Motor neuron (in vitro differentiated cells): ENCODE measurements at regions not wholly inside any gene's neighbourhood (a gene's known extent, or its start where the extent isn't known, plus 50 kb on each side); places are given as distances from the start of the nearest gene placed in this dataset.
A peak's percentile ranks its signal among the peaks of the same experiment; 100 is the strongest.

ENCODE experiments used
- ATAC-seq, 8 experiments: fragments of 200-7000 bp; cut with Tn5 transposase; replicated peaks in 6 of 8; 2 replicates each; pipeline ENCODE4 v1.8.0; 2021; ENCODE audit warnings: mild to moderate bottlenecking in 8 of 8, moderate library complexity in 8 of 8
- H3K27ac ChIP-seq, 2 donors: fragments of 250-450 bp; sonication (Bioruptor Pico); 2 replicates each; pipeline ENCODE4 v1.9.0; 2021; ENCODE audit warnings: antibody characterized with exemption in 2 of 2, mild to moderate bottlenecking in 2 of 2, moderate library complexity in 1 of 2
- H3K4me1 ChIP-seq, 2 donors: fragments of 250-450 bp; sonication (Bioruptor Pico); replicated peaks in 1 of 2; 2 replicates each; pipeline ENCODE4 v1.6.1; 2021; ENCODE audit warnings: antibody characterized with exemption in 2 of 2, mild to moderate bottlenecking in 2 of 2, moderate library complexity in 1 of 2
- H3K4me3 ChIP-seq, 5 donors: fragments of 250-450 bp; sonication (Bioruptor Pico); 2 replicates each; pipeline ENCODE4 v1.9.0; 2021; ENCODE audit warnings: antibody characterized with exemption in 5 of 5, mild to moderate bottlenecking in 5 of 5, moderate library complexity in 4 of 5
- WGBS, 10 experiments: fragments of 450-650 bp; shearing (Covaris generic); methylation state at CpG; one replicate each; pipeline ENCODE4 v1.0.0; 2022; 5-methylcytosine and 5-hydroxymethylcytosine counted together
- in situ Hi-C, 9 experiments: fragments of 400-800 bp; cut with MboI; loops; one replicate each; pipeline ENCODE4 v1.15.0; 2021; ENCODE audit warnings: low sequenced_read_pairs in 9 of 9, low pct_unique_long_range_greater_than_20kb in 2 of 9; ENCODE audit not compliant: unreplicated experiment in 9 of 9

DNA sequence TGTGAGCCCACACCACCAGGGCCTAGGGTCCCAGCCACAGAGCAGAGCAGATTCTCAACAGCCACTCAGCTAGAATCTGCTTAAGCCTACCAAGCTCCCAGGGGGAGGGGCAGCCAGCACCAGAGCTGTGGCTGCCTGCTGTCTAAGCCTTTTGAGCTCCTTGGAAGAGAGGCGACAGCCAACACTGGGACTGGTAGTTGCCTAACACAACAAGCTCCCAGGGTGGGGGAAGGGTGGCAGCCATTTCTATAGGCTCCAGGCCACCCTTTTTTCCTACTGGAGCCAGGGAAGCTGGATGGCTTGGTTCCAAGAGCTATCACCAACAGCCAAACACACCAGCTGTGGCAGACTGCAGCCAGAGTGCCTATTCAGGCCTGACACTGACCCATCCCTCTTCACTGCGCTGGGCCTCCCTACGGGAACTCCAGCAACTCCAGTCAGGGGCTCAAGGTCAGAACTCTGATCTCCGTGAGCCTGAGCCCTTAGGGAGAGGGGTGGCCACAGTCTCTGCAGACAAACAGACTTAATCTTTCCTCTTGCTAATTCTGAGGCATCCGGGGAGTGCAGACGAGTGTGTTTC lies 1824.3 kb upstream of the CELF4 start:
- in situ Hi-C loops, result no loop called here
- WGBS, 10 experiments, result 20 to 83% (median 80%) methylated on average over 1 to 4 of the region's 6 CpGs; no CpG with 5 or more reads in 4 of the 10 experiments

DNA sequence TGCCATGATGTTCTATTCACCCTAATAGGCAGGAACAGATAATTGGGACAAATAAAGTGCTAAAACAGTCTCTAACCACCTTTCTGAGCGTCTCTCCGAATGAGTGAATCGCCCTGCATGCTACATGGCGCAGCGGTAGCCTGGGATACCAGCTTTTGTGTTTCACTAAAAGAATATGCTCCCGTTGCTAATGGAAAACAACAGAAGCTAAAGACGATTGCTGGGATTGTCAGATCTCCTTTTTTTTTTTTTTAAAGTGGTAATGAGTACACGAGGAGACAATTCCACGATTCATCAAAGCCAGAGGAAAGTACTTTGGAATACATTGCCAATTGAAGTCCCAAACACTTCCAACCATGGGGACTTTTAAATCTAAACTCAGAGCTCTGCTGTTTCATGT lies 1815.3 kb upstream of the CELF4 start:
- in situ Hi-C loops, result no loop called here
- H3K4me1 ChIP-seq, result peaks cover 10% of the 10 kb centered on the region in 2 donors
- ATAC-seq, result peak in 5 of 8 experiments; percentile 95 to 97 (median 95)
- WGBS, 10 experiments, result 0 to 79% (median 2%) methylated on average over 2 to 9 of the region's 9 CpGs; no CpG with 5 or more reads in 2 of the 10 experiments
- peak overlapping the region in 2 of 5 donors; percentile 20 to 24 for H3K4me3 ChIP-seq
- peak overlapping the region in 1 of 2 donors; percentile 41 for H3K27ac ChIP-seq

More for the DNA sequence above, 1824.3 kb upstream of the CELF4 start:
- H3K4me1 ChIP-seq, result no peaks in the 10 kb centered on the region
- H3K4me3 ChIP-seq, result no peak overlapping the region
- no peak overlapping the region for H3K27ac ChIP-seq
- ATAC-seq, result peak in 2 of 8 experiments; percentile 10 to 16

GRCh38 chr18:39380186-39380725 lies 1814.7 kb upstream of the CELF4 start:
- peak in 5 of 8 experiments; percentile 45 to 75 (median 56) for ATAC-seq
- 0 to 93% (median 29%) methylated on average over 1 to 3 of the region's 3 CpGs for WGBS, 10 experiments
- Histone ChIP-seq H3K4me3 (peak overlapping the region in 2 of 5 donors; percentile 20 to 24), H3K27ac (peak overlapping the region in 1 of 2 donors; percentile 41), H3K4me1 (peaks cover 10% of the 10 kb centered on the region in 2 donors)
- in situ Hi-C loops, result no loop called here

DNA sequence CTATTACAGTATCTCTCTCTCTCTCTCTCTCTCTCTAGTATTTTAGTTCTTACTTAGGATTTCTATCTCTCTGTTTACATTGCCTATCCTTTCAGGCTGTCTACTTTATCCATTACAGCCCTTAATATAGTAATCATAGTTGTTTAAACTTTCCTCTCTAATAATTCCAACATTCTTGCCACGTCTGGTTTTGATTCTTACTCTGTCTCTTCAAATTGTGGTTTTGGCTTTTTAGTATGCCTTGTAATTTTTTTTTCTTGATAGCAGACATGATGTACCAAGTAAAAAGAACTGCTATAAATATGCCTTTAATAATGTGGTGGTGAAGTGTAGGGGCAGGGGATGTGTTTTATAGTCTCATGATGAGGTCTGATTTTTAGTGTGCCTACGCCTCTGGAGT lies 1809.5 kb upstream of the CELF4 start:
- WGBS, 10 experiments, result 0 to 89% (median 40%) methylated on average over 1 to 2 of the region's 2 CpGs; no CpG with 5 or more reads in 3 of the 10 experiments
- no peak for ATAC-seq
- Histone ChIP-seq H3K4me1 (peaks cover under 1% of the 10 kb centered on the region in 2 donors), H3K4me3 (no peak overlapping the region), H3K27ac (no peak overlapping the region)
- in situ Hi-C loops, result no loop called here

DNA sequence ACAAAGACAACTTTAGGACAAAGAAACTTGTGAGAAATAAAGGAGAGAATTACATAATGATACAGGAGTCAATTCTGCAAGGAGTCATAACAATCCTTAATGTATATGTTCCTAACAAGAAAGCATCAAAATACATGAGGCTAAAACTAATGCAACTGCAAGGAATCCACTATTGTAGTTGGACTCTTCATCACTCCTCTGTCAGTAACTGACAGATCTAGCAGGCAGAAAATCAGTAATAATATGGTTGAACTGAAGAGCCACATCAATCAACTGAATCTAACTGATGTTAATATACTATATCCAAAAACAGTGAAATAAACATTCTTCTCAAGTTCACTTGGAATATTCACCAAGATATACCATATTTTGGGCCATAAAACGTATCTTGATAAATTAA lies 1806.4 kb upstream of the CELF4 start:
- no peaks in the 10 kb centered on the region for H3K4me1 ChIP-seq
- H3K27ac ChIP-seq, result no peak overlapping the region
- no peak overlapping the region for H3K4me3 ChIP-seq
- no peak for ATAC-seq
- in situ Hi-C loops, result no loop called here
- 0 to 100% (median 80%) methylated on average over 1 of the region's 1 CpG; no CpG with 5 or more reads in 1 of the 10 experiments for WGBS, 10 experiments

DNA sequence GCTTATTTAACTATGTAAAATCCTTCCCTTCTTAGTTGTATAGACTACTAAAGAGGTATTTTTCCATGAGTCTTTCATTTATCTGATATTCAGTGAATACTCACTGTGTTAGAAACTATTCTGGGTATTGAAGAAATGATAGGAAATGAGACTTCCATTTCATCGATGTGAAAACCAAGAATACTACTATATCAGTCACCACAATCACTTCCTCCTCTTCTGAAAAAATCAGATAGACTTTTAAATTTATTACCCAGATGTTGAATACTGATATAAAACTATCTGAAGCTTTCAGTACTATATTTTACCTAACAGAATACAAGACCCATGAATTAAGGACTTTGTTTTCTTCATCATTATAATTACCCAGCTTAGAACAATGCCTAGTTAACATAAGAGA lies 1801.1 kb upstream of the CELF4 start:
- no peak for ATAC-seq
- WGBS, 10 experiments, result 13 to 100% (median 96%) methylated on average over 1 of the region's 1 CpG; no CpG with 5 or more reads in 2 of the 10 experiments

GRCh38 chr18:39365836-39366485 lies 1800.4 kb upstream of the CELF4 start:
- in situ Hi-C loops, result no loop called here
- H3K4me1 ChIP-seq, result no peaks in the 10 kb centered on the region
- H3K27ac ChIP-seq, result no peak overlapping the region
- no peak for ATAC-seq
- no peak overlapping the region for H3K4me3 ChIP-seq
- WGBS, 10 experiments, result 17 to 100% (median 73%) methylated on average over 1 to 3 of the region's 3 CpGs; no CpG with 5 or more reads in 3 of the 10 experiments

More for the DNA sequence above, 1801.1 kb upstream of the CELF4 start:
- H3K4me1 ChIP-seq, result no peaks in the 10 kb centered on the region
- in situ Hi-C loops, result no loop called here
- H3K27ac ChIP-seq, result no peak overlapping the region
- no peak overlapping the region for H3K4me3 ChIP-seq

GRCh38 chr18:39360072-39360471 lies 1794.5 kb upstream of the CELF4 start:
- in situ Hi-C loops, result no loop called here
- Histone ChIP-seq H3K27ac (no peak overlapping the region), H3K4me1 (peaks cover 7 to 9% of the 10 kb centered on the region in 2 donors), H3K4me3 (no peak overlapping the region)
- WGBS, 10 experiments, result 0 to 90% (median 20%) methylated on average over 1 to 2 of the region's 2 CpGs
- peak in 2 of 8 experiments; percentile 27 to 37 for ATAC-seq

DNA sequence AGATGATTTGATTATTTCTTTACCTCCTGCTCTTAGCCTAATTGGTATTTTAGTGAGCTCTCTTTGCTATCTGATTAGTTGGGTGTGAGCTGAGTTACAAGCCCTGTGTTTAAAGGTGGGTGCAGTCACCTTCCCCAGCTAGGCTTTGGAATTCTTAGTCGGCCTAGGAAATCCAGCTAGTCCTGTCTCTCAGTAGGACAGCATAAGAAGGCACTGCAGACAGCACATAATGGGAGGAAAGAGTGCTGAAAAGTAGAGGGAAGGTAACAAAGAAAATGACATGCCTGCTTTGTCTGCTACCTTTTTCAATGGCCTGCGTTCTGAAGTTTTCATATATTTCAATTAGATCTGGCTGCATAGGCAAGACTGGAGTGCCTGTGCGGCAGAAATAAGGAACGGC lies 1794.0 kb upstream of the CELF4 start:
- no peak for ATAC-seq
- Histone ChIP-seq H3K4me1 (peaks cover 7 to 9% of the 10 kb centered on the region in 2 donors), H3K27ac (no peak overlapping the region), H3K4me3 (no peak overlapping the region)
- 39 to 100% (median 63%) methylated on average over 1 to 4 of the region's 4 CpGs; no CpG with 5 or more reads in 1 of the 10 experiments for WGBS, 10 experiments
- in situ Hi-C loops, result no loop called here

DNA sequence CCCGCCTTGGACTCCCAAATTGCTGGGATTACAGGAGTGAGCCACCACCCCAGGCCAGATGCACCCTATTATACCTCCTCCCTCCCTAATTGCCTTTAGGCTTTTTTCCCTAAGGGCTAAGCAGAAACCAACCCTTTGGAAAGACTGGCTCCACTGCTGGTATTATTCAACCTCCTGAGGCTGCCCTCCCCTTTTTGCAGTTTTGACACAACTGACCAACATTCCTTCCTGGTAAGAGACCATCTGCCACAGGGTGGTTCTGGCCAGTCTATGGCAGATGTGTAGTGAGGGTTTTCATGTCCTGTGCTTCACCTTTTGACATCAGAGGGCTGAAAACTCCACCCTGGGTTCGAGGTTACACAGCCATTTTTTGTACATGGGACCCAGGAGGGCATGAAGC lies 1785.3 kb upstream of the CELF4 start:
- in situ Hi-C loops, result no loop called here
- Histone ChIP-seq H3K4me3 (no peak overlapping the region), H3K27ac (no peak overlapping the region), H3K4me1 (peaks cover 0 to 11% of the 10 kb centered on the region in 2 donors)
- WGBS, 10 experiments, result 43 to 88% (median 61%) methylated on average over 1 to 2 of the region's 2 CpGs; no CpG with 5 or more reads in 4 of the 10 experiments
- peak in 4 of 8 experiments; percentile 22 to 94 (median 56) for ATAC-seq

DNA sequence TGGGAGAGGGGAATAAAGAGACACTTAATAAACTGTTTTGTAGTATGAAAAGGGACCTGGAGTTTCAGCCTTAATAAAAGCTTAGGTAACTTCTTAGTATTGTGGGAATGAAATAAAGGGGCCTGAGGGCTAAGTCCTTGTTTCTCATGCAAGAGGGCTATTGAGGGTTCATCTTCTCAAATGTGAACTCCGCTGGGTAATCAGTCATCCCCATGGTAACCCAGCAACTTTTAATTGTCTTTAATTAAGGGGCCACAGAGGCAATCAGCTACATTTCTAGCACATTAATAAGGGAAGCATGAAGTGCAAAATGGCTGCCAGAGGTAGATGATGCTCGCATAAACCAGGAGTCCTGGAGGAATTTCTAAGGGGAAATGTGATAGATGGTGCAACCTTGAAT lies 1784.2 kb upstream of the CELF4 start:
- ATAC-seq, result no peak
- H3K4me1 ChIP-seq, result peaks cover 0 to 11% of the 10 kb centered on the region in 2 donors
- no peak overlapping the region for H3K4me3 ChIP-seq
- WGBS, 10 experiments, result 23 to 100% (median 92%) methylated on average over 1 to 2 of the region's 2 CpGs; no CpG with 5 or more reads in 1 of the 10 experiments
- H3K27ac ChIP-seq, result no peak overlapping the region
- in situ Hi-C loops, result no loop called here

- H3K27ac ChIP-seq, result no peak overlapping the region
- H3K4me1 ChIP-seq, result peaks cover 0 to 11% of the 10 kb centered on the region in 2 donors
- ATAC-seq, result no peak
- H3K4me3 ChIP-seq, result no peak overlapping the region
- in situ Hi-C loops, result no loop called here
- WGBS, 10 experiments, result 35 to 97% (median 91%) methylated on average over 1 to 3 of the region's 3 CpGs; no CpG with 5 or more reads in 4 of the 10 experiments
Measured at GRCh38 chr18:39348757-39349156, 1783.2 kb upstream of the CELF4 start.

GRCh38 chr18:39347701-39348100 lies 1782.1 kb upstream of the CELF4 start:
- ATAC-seq, result peak in 1 of 8 experiments; percentile 19
- in situ Hi-C loops, result no loop called here
- WGBS, 10 experiments, result 89 to 100% (median 90%) methylated on average over 1 to 2 of the region's 5 CpGs; no CpG with 5 or more reads in 7 of the 10 experiments

More at GRCh38 chr18:39347701-39348100, 1782.1 kb upstream of the CELF4 start:
- no peak overlapping the region for H3K27ac ChIP-seq
- peaks cover 0 to 11% of the 10 kb centered on the region in 2 donors for H3K4me1 ChIP-seq
- H3K4me3 ChIP-seq, result no peak overlapping the region
